SK-N-SH treated with all-trans-retinoic acid at 6 μM for 48 hours (cell line): ENCODE measurements at regions not wholly inside any gene's neighbourhood (a gene's known extent, or its start where the extent isn't known, plus 50 kb on each side); places are given as distances from the start of the nearest gene placed in this dataset.
"Not testable (repeated sequence)": the region's sequence is repeated elsewhere in the genome, so short reads cannot be mapped to it uniquely, and the experiment has no call there.

Source experiments
- ESRRG ChIP-seq: fragments of 250-450 bp; sonication (Bioruptor Pico); IDR thresholded peaks from 2 replicates; pipeline ENCODE4 v1.6.1; 2021; ENCODE audit warnings: mild to moderate bottlenecking
- GLIS3 ChIP-seq: fragments of 250-450 bp; sonication (Bioruptor Pico); IDR thresholded peaks from 2 replicates; pipeline ENCODE4 v1.5.0; 2020; ENCODE audit warnings: mild to moderate bottlenecking, moderate library complexity
- PATZ1 ChIP-seq: fragments of 250-450 bp; sonication (Bioruptor Pico); IDR thresholded peaks from 2 replicates; pipeline ENCODE4 v1.8.0; 2020; ENCODE audit warnings: mild to moderate bottlenecking, moderate library complexity, borderline replicate concordance
- POU6F1 ChIP-seq: fragments of 250-450 bp; sonication (Bioruptor Pico); IDR thresholded peaks from 2 replicates; pipeline ENCODE4 v1.8.0; 2021; ENCODE audit warnings: low read depth, mild to moderate bottlenecking, moderate library complexity, borderline replicate concordance
- PPARA ChIP-seq: fragments of 250-450 bp; sonication (Bioruptor Pico); IDR thresholded peaks from 2 replicates; pipeline ENCODE4 v1.5.0; 2020; ENCODE audit warnings: mild to moderate bottlenecking, borderline replicate concordance
- RARB ChIP-seq: fragments of 250-450 bp; sonication (Bioruptor Pico); IDR thresholded peaks from 2 replicates; pipeline ENCODE4 v1.8.0; 2021; ENCODE audit warnings: mild to moderate bottlenecking, moderate library complexity
- TOX ChIP-seq: fragments of 250-450 bp; sonication (Bioruptor Pico); IDR thresholded peaks from 2 replicates; pipeline ENCODE4 v1.8.0; 2021; ENCODE audit warnings: mild to moderate bottlenecking, moderate library complexity, borderline replicate concordance
- ZC3H10 ChIP-seq: fragments of 250-450 bp; sonication (Bioruptor Pico); IDR thresholded peaks from 2 replicates; pipeline ENCODE4 v1.5.1; 2021; ENCODE audit warnings: mild to moderate bottlenecking, moderate library complexity
- ZFP3 ChIP-seq: fragments of 250-450 bp; sonication (Bioruptor Pico); IDR thresholded peaks from 2 replicates; pipeline ENCODE4 v1.5.0; 2020; ENCODE audit warnings: mild to moderate bottlenecking, moderate library complexity
- ZFP30 ChIP-seq: fragments of 450-650 bp; formaldehyde crosslinking; IDR thresholded peaks from 2 replicates; pipeline ENCODE4 v1.5.0; 2022; ENCODE audit warnings: mild to moderate bottlenecking, moderate library complexity
- ZNF565 ChIP-seq: fragments of 450-650 bp; formaldehyde crosslinking; conservative IDR thresholded peaks from 2 replicates; pipeline ENCODE4 v1.5.0; 2020; ENCODE audit warnings: low read depth, mild to moderate bottlenecking, moderate library complexity

- not testable (repeated sequence) for TF ChIP-seq GLIS3; PPARA (CRISPR knock-in tag); POU6F1; ZNF565 (CRISPR knock-in tag); ZFP30 (CRISPR knock-in tag); ZFP3 (CRISPR knock-in tag); PATZ1; TOX; ESRRG (CRISPR knock-in tag); ZC3H10 (CRISPR knock-in tag); RARB (CRISPR knock-in tag)
Measured at GRCh38 chr16:16638714-16639113, 259.8 kb downstream of the NPIPA7 start.
